ENCODE measurements at regions not wholly inside any gene's neighbourhood (a gene's known extent, or its start where the extent isn't known, plus 50 kb on each side); places are given as distances from the start of the nearest gene placed in this dataset.

DNA sequence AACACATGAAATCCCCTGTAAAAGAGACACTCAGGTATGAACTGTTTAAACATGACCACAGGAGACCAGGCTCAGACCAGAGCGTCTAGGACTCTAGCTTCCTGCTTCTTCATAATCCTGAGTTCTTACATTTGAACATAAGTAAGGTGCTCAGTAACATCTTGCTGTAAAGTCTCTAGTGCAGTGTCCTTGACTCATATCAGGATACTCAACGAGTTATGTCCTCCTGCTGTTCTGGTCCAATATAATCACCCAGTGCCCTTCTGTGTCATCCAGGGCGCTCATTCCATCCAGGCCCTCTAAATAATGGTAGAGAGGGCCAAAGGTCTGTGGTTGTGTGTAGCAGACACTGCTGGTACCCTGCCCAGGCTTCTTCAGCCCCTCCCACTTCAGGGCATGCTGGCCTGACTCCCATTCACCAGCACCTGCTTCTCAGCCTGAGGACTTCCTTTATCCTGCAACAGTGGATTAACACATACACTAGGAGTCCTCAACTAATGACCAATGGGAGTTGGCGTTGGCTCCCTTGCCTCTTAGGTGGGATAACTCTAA is 66.8 kb upstream of the MOCS1 start:
- H3K9me3 ChIP-seq, result no peaks in the 10 kb centered on the region
- DNase-seq, result no peak
- no peak overlapping the region for H3K9ac ChIP-seq (ENCODE audit: low read depth in 2 of 2, low read length in 2 of 2)
- no peaks in the 10 kb centered on the region for H3K36me3 ChIP-seq
- no peaks in the 10 kb centered on the region for H3K4me1 ChIP-seq
- no peaks in the 10 kb centered on the region for H3K27me3 ChIP-seq
- TF ChIP-seq, protein P1, sequence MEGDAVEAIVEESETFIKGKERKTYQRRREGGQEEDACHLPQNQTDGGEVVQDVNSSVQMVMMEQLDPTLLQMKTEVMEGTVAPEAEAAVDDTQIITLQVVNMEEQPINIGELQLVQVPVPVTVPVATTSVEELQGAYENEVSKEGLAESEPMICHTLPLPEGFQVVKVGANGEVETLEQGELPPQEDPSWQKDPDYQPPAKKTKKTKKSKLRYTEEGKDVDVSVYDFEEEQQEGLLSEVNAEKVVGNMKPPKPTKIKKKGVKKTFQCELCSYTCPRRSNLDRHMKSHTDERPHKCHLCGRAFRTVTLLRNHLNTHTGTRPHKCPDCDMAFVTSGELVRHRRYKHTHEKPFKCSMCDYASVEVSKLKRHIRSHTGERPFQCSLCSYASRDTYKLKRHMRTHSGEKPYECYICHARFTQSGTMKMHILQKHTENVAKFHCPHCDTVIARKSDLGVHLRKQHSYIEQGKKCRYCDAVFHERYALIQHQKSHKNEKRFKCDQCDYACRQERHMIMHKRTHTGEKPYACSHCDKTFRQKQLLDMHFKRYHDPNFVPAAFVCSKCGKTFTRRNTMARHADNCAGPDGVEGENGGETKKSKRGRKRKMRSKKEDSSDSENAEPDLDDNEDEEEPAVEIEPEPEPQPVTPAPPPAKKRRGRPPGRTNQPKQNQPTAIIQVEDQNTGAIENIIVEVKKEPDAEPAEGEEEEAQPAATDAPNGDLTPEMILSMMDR (IDR thresholded peaks at IDR 0.05), result no peak
- intact Hi-C loops (cut with DNase I), result no loop called here
- no peak overlapping the region for H3K27ac ChIP-seq
- H3K4me3 ChIP-seq, result no peak overlapping the region

DNA sequence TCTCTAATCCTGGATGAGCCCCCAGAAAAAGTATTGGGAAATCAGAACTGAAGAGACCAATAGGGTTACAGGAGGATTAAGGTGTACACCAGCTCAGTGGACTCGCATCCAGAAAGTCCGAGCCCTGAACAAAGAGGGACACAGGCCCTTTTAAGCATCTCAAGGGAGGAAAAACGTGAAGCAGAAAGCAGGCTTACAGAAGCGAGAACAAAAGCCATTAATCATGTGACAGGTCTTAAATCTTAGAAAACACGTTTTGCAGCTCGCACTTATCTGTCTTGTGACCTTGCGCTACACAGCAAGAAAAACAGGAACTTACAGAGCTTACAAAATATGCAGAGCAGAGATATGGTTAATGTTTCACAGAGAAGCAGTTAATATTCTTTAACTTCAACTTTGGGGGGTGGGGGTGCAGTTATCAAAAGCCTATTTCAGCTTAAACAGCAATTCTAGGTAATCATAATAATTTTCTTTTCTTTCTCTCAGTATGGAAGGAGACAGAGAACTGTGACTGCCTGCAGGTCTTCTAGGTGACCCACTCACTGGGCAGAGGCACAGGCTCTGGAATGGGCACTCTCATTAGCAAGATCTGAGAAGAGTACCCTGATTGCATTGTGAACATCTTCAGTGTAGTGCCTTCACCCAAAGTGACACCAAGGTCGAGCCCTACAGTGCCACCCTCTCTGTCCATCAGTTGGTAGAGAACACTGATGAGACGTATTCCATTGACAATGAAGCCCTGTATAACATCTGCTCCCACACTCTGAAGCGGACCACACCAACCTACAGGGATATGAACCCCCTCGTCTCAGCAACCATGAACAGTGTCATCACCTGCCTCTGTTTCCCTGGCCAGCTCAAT is 65.0 kb upstream of the MOCS1 start:
- DNase-seq, result no peak
- Histone ChIP-seq H3K4me1 (no peaks in the 10 kb centered on the region), H3K27ac (no peak overlapping the region), H3K36me3 (no peaks in the 10 kb centered on the region), H3K9ac (ENCODE audit: low read depth in 2 of 2, low read length in 2 of 2) (no peak overlapping the region), H3K9me3 (no peaks in the 10 kb centered on the region), H3K4me3 (no peak overlapping the region), H3K27me3 (no peaks in the 10 kb centered on the region)
- intact Hi-C loops (cut with DNase I), result no loop called here
- TF ChIP-seq, protein P1 (IDR thresholded peaks at IDR 0.05), result no peak

DNA sequence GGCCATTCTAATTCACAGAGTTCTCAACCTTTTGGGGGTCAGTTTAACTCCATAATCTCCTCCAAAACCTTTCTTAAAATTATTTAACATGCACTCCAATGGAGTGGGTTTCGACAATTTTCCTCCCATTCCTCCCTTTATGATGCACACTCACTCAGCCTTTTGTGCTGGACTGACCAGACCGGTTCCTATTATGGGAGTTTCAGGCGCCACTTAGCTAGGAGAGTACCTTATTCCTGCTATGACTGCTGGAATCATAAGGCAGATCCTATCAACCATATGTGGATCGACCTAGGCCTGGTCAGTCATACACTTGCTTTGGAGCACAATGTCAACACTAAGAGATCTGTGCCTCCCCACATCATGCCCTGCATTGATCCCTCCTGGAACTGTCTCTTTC is 63.9 kb upstream of the MOCS1 start:
- Histone ChIP-seq H3K4me1 (no peaks in the 10 kb centered on the region), H3K27ac (no peak overlapping the region), H3K9ac (ENCODE audit: low read depth in 2 of 2, low read length in 2 of 2) (no peak overlapping the region), H3K36me3 (no peaks in the 10 kb centered on the region), H3K9me3 (no peaks in the 10 kb centered on the region), H3K27me3 (no peaks in the 10 kb centered on the region), H3K4me3 (no peak overlapping the region)
- no peak for DNase-seq
- TF ChIP-seq, protein P1 (IDR thresholded peaks at IDR 0.05), result no peak
- intact Hi-C loops (cut with DNase I), result no loop called here

DNA sequence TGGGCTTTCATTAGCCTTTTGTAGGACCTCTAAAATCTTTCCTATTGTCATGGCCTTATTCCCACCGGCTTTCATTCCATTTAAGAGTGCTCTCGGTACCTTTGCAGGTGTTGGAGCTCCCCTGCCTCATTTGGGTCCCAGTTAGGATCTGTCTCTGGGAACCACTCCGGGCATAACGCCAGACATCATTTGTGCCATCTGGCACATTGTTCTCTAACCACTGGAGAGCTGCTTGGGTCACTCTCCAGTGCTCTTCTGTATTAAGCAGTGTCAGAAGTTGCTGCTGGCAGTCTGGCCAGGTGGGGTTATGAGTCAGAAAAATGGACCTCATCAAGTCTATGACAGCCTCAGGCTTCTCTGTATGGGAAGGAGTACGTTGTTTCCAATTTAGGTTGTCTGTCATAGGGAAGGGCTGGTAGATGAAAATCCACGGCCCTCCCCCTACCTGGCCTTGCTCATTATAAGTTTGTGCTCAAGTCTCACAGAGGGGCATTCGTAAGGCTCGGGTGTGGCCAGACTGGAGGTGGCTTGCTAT is 62.9 kb upstream of the MOCS1 start:
- TF ChIP-seq, protein P1 (IDR thresholded peaks at IDR 0.05), result no peak
- Histone ChIP-seq H3K27ac (no peak overlapping the region), H3K36me3 (no peaks in the 10 kb centered on the region), H3K9me3 (no peaks in the 10 kb centered on the region), H3K9ac (ENCODE audit: low read depth in 2 of 2, low read length in 2 of 2) (no peak overlapping the region), H3K4me3 (no peak overlapping the region), H3K4me1 (no peaks in the 10 kb centered on the region), H3K27me3 (no peaks in the 10 kb centered on the region)
- intact Hi-C loops (cut with DNase I), result no loop called here
- no peak for DNase-seq

DNA sequence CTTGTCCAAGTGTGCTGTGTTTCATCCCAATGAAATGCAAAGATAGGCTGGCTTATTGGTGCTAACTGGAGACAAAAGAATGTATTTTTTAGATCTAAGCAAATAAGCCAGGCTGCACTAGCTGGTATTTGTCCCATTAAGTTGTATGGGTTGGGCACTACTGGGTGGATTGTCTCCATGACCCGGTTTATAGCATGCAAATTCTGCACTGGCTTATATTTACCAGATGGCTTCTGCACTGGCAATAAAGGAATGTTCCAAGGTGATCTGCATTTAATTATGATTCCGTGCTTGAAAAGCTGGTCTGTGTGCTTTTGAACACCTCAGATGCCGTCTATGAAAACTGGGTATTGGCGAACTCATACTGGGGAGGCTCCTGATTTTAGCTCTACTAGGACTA is 61.4 kb upstream of the MOCS1 start:
- TF ChIP-seq, protein P1 (IDR thresholded peaks at IDR 0.05), result no peak
- intact Hi-C loops (cut with DNase I), result no loop called here
- Histone ChIP-seq H3K4me1 (no peaks in the 10 kb centered on the region), H3K9ac (ENCODE audit: low read depth in 2 of 2, low read length in 2 of 2) (no peak overlapping the region), H3K27ac (no peak overlapping the region), H3K9me3 (no peaks in the 10 kb centered on the region), H3K4me3 (no peak overlapping the region), H3K27me3 (no peaks in the 10 kb centered on the region), H3K36me3 (no peaks in the 10 kb centered on the region)
- DNase-seq, result no peak
